K562 (cell line): ENCODE measurements at regions not wholly inside any gene's neighbourhood (a gene's known extent, or its start where the extent isn't known, plus 50 kb on each side); places are given as distances from the start of the nearest gene placed in this dataset.

Experiments
- ATAC-seq: fragments of 200-7000 bp; cut with Tn5 transposase; 3 replicates; pipeline ENCODE4 v1.9.1; 2020; ENCODE audit warnings: moderate library complexity
- BruUV-seq: library from RNA; stranded (reverse); fragments of 400-500 nt; replicated peaks from 2 replicates; lab custom pipeline; 2021; lab: Mats Ljungman, UMichigan
- CTCF ChIA-PET: fragments of 300-600 bp; formaldehyde crosslinking; extraction: SDS; loops from one replicate; lab custom pipeline; 2021; ENCODE audit warnings: low intra/inter-chr PET ratio; lab: Yijun Ruan, JAX
- POLR2A ChIA-PET: fragments of 300-600, 350-650 bp; sonication (Branson Sonifier 250); formaldehyde crosslinking; extraction: SDS; loops from one replicate; lab custom pipeline; 2021; ENCODE audit warnings: antibody characterized with exemption, inconsistent platforms; lab: Yijun Ruan, JAX
- DNase-seq, 4 experiments: peaks; one replicate each; pipeline versions ENCODE4 v3.0.0 to v3.0.0-alpha.2; 2011 to 2018; ENCODE audit warnings: low spot score in 3 of 4, mixed read lengths in 3 of 4; ENCODE audit errors: extremely low read depth in 1 of 4
- FAIRE-seq: peaks from 2 replicates; lab custom pipeline; 2011; peaks lifted over from hg19 to GRCh38; lab: Jason Lieb, UNC
- H2AFZ ChIP-seq: 2 replicates; pipeline ENCODE4 v1.6.0; 2011; ENCODE audit warnings: low read depth, low read length, control low read depth, inconsistent platforms
- H3K27ac ChIP-seq: fragments of 200-600 bp; 3 replicates; pipeline ENCODE4 v1.8.0; 2011; ENCODE audit warnings: low read depth, mild to moderate bottlenecking, control low read depth, inconsistent platforms, low read length, moderate library complexity, mixed read lengths; ENCODE audit errors: extremely low read depth
- H3K27me3 ChIP-seq, 2 experiments: fragments of 300-600 bp in 1 of 2; 2 replicates in 1 of 2; 3 replicates in 1 of 2; pipeline versions ENCODE4 v1.6.0 to v1.8.0; 2011; ENCODE audit warnings: inconsistent platforms in 2 of 2, low read length in 2 of 2, mild to moderate bottlenecking in 1 of 2, mixed read lengths in 1 of 2, moderate library complexity in 1 of 2; ENCODE audit not compliant: control insufficient read depth in 2 of 2, insufficient read depth in 2 of 2
- H3K36me3 ChIP-seq: fragments of 300-600 bp; 3 replicates; pipeline ENCODE4 v1.8.0; 2011; ENCODE audit warnings: mild to moderate bottlenecking, low read length, inconsistent platforms; ENCODE audit not compliant: control insufficient read depth, insufficient read depth
- H3K4me1 ChIP-seq, 2 experiments: fragments of 200-600 bp in 1 of 2; replicated peaks in 1 of 2; 2 replicates in 1 of 2; 3 replicates in 1 of 2; pipeline versions ENCODE4 v1.5.1 to v1.8.0; 2011; ENCODE audit warnings: inconsistent platforms in 2 of 2, low read length in 2 of 2, mild to moderate bottlenecking in 1 of 2, mixed read lengths in 1 of 2, moderate library complexity in 1 of 2; ENCODE audit not compliant: control insufficient read depth in 2 of 2, insufficient read depth in 2 of 2
- H3K4me2 ChIP-seq: 2 replicates; pipeline ENCODE4 v1.6.1; 2011; ENCODE audit warnings: low read length, control low read depth, inconsistent platforms, mixed read lengths; ENCODE audit not compliant: insufficient read depth
- H3K4me3 ChIP-seq: fragments of 200-600 bp; sonication (generic), shearing (Covaris generic); 2 replicates; pipeline ENCODE4 v1.5.1; 2016; ENCODE audit warnings: control low read depth, inconsistent platforms
- H3K79me2 ChIP-seq: fragments of 200-600 bp; 3 replicates; pipeline ENCODE4 v1.8.0; 2011; ENCODE audit warnings: low read length, inconsistent platforms; ENCODE audit not compliant: control insufficient read depth, insufficient read depth
- H3K9ac ChIP-seq, 2 experiments: 2 replicates each; pipeline versions ENCODE4 v1.6.0 to v1.6.1; 2011; ENCODE audit warnings: low read depth in 2 of 2, low read length in 2 of 2, control low read depth in 1 of 2, inconsistent platforms in 1 of 2, mild to moderate bottlenecking in 1 of 2, mixed read lengths in 1 of 2; ENCODE audit not compliant: insufficient read depth in 1 of 2
- H3K9me1 ChIP-seq: one replicate; pipeline ENCODE4 v1.6.0; 2011; ENCODE audit warnings: inconsistent platforms, mild to moderate bottlenecking, low read length, moderate library complexity; ENCODE audit not compliant: control insufficient read depth, insufficient read depth
- H3K9me3 ChIP-seq: replicated peaks from 2 replicates; pipeline ENCODE4 v1.5.1; 2011; ENCODE audit warnings: low read depth, low read length, inconsistent platforms; ENCODE audit not compliant: control insufficient read depth, insufficient read depth
- H4K20me1 ChIP-seq: replicated peaks from 2 replicates; pipeline ENCODE4 v1.6.1; 2011; ENCODE audit warnings: low read length, inconsistent platforms, mixed read lengths; ENCODE audit not compliant: control insufficient read depth, insufficient read depth
- AFF4 ChIP-seq: sonication (generic); formaldehyde crosslinking; IDR thresholded peaks from 2 replicates; pipeline ENCODE4 v1.8.0; 2023; ENCODE audit warnings: mild to moderate bottlenecking, missing genetic modification reagents
- CC2D1A ChIP-seq: fragments of 450-650 bp; IDR thresholded peaks from 2 replicates; pipeline ENCODE4 v1.6.1; 2017; ENCODE audit warnings: mild to moderate bottlenecking
- GATAD2B ChIP-seq: fragments of 450-650 bp; IDR thresholded peaks from 2 replicates; pipeline ENCODE4 v1.6.1; 2017; ENCODE audit warnings: mild to moderate bottlenecking, borderline replicate concordance
- HDAC1 ChIP-seq, 2 experiments: fragments of 450-650 bp; IDR thresholded peaks; 2 replicates each; pipeline ENCODE4 v1.6.1; 2016 to 2017; ENCODE audit warnings: inconsistent platforms in 1 of 2, mild to moderate bottlenecking in 1 of 2, moderate library complexity in 1 of 2
- NFE2L1 ChIP-seq: fragments of 450-650 bp; IDR thresholded peaks from 2 replicates; pipeline ENCODE4 v1.6.1; 2016; ENCODE audit warnings: missing genetic modification characterization, low read depth, mild to moderate bottlenecking, missing compliant biosample characterization, moderate library complexity, borderline replicate concordance
- TEAD4 ChIP-seq, 2 experiments: sonication (generic) in 1 of 2; formaldehyde crosslinking in 1 of 2; IDR thresholded peaks; 2 replicates each; pipeline versions ENCODE4 v1.6.1 to v1.8.0; 2012 to 2022; ENCODE audit warnings: borderline replicate concordance in 1 of 2, inconsistent platforms in 1 of 2, low read length in 1 of 2, mild to moderate bottlenecking in 1 of 2, missing genetic modification reagents in 1 of 2
- THAP7 ChIP-seq: fragments of 250-450 bp; sonication (Bioruptor Pico); IDR thresholded peaks from 2 replicates; pipeline ENCODE4 v1.5.0; 2021
- ZNF75A ChIP-seq: fragments of 450-650 bp; formaldehyde crosslinking; IDR thresholded peaks from 2 replicates; pipeline ENCODE4 v1.4.0; 2020; ENCODE audit warnings: mild to moderate bottlenecking
- WGBS: fragments of 100-300 bp; shearing (Covaris generic); methylation state at CpG from one replicate; pipeline ENCODE4 v1.1.6; 2016; ENCODE audit warnings: low coverage, mixed read lengths; ENCODE audit not compliant: insufficient coverage; ENCODE audit errors: missing lambda C conversion rate; 5-methylcytosine and 5-hydroxymethylcytosine counted together
- in situ Hi-C: fragments of 300-500 bp; cut with MboI; formaldehyde crosslinking; loops from 4 replicates; pipeline ENCODE4 v1.15.0; 2018; ENCODE audit warnings: inconsistent platforms, mixed read lengths
- intact Hi-C: fragments of 100-400 bp; cut with micrococcal nuclease; formaldehyde crosslinking; loops from 2 replicates; pipeline ENCODE4 v1.14.2; 2022
- TF ChIP-seq, protein P1 (sequence below), 3 experiments: fragments of 200-800 bp in 1 of 3; fragments of 250-450 bp in 1 of 3; fragments of 450-650 bp in 1 of 3; sonication (Bioruptor Pico) in 1 of 3; sonication (Bioruptor generic) in 1 of 3; formaldehyde crosslinking in 1 of 3; IDR thresholded peaks; 2 replicates each; pipeline versions ENCODE4 v1.6.1 to v1.8.0; 2016 to 2022; ENCODE audit warnings: mild to moderate bottlenecking in 2 of 3, missing genetic modification characterization in 2 of 3, missing compliant biosample characterization in 1 of 3, moderate library complexity in 1 of 3
- TF ChIP-seq, protein P2 (sequence below), 3 experiments: fragments of 200-800 bp in 1 of 3; sonication (Bioruptor generic) in 1 of 3; sonication (generic) in 1 of 3; formaldehyde crosslinking in 1 of 3; IDR thresholded peaks; 2 replicates each; pipeline versions ENCODE4 v1.6.1 to v1.8.0; 2016 to 2022; ENCODE audit warnings: mild to moderate bottlenecking in 2 of 3, missing compliant biosample characterization in 2 of 3, missing genetic modification characterization in 2 of 3, missing genetic modification reagents in 1 of 3

GRCh38 chr12:30188602-30189326 is 405.0 kb upstream of the TMTC1 start:
- ChIA-PET CTCF (no interaction called here), POLR2A (no interaction called here)
- no peaks in the 10 kb centered on the region for H3K4me1 ChIP-seq
- H2AFZ ChIP-seq = no peak overlapping the region
- no peak for FAIRE-seq
- H3K79me2 ChIP-seq = no peaks in the 10 kb centered on the region
- in situ Hi-C loops = loop anchor here (25.0 kb wide), 1 partner anchor 624 kb away; no protein-coding TSS in a partner anchor
- H3K4me2 ChIP-seq = no peak overlapping the region
- BruUV-seq = no TSS peak
- no peaks in the 10 kb centered on the region for H3K36me3 ChIP-seq
- 0% methylated on average over 8 of the region's 8 CpGs for WGBS
- H3K9me3 ChIP-seq = no peaks in the 10 kb centered on the region
- ATAC-seq = no peak
- H4K20me1 ChIP-seq = no peaks in the 10 kb centered on the region
- no peak for DNase-seq
- intact Hi-C loops = no loop called here
- no peaks in the 10 kb centered on the region for H3K27me3 ChIP-seq
- no peaks in the 10 kb centered on the region for H3K9me1 ChIP-seq
- no peak overlapping the region for H3K9ac ChIP-seq
- H3K4me3 ChIP-seq = no peak overlapping the region
- no peak overlapping the region for H3K27ac ChIP-seq
- no peak for TF ChIP-seq HDAC1 (IDR thresholded peaks at IDR 0.05)
- no peak for TF ChIP-seq GATAD2B
- TF ChIP-seq AFF4 (CRISPR knock-in tag) = no peak
- TF ChIP-seq THAP7 (CRISPR knock-in tag) = no peak
- no peak for TF ChIP-seq ZNF75A (CRISPR knock-in tag)
- TF ChIP-seq, protein P1, sequence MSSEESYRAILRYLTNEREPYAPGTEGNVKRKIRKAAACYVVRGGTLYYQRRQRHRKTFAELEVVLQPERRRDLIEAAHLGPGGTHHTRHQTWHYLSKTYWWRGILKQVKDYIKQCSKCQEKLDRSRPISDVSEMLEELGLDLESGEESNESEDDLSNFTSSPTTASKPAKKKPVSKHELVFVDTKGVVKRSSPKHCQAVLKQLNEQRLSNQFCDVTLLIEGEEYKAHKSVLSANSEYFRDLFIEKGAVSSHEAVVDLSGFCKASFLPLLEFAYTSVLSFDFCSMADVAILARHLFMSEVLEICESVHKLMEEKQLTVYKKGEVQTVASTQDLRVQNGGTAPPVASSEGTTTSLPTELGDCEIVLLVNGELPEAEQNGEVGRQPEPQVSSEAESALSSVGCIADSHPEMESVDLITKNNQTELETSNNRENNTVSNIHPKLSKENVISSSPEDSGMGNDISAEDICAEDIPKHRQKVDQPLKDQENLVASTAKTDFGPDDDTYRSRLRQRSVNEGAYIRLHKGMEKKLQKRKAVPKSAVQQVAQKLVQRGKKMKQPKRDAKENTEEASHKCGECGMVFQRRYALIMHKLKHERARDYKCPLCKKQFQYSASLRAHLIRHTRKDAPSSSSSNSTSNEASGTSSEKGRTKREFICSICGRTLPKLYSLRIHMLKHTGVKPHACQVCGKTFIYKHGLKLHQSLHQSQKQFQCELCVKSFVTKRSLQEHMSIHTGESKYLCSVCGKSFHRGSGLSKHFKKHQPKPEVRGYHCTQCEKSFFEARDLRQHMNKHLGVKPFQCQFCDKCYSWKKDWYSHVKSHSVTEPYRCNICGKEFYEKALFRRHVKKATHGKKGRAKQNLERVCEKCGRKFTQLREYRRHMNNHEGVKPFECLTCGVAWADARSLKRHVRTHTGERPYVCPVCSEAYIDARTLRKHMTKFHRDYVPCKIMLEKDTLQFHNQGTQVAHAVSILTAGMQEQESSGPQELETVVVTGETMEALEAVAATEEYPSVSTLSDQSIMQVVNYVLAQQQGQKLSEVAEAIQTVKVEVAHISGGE (CRISPR knock-in tag; IDR thresholded peaks at IDR 0.05) = no peak
- TF ChIP-seq TEAD4 (IDR thresholded peaks at IDR 0.05; ENCODE audit: low read length) = no peak
- no peak for TF ChIP-seq TEAD4 (CRISPR knock-in tag; IDR thresholded peaks at IDR 0.05; ENCODE audit: borderline replicate concordance)
- no peak for TF ChIP-seq NFE2L1 (tag)
- TF ChIP-seq, protein P2, sequence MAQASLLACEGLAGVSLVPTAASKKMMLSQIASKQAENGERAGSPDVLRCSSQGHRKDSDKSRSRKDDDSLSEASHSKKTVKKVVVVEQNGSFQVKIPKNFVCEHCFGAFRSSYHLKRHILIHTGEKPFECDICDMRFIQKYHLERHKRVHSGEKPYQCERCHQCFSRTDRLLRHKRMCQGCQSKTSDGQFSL (CRISPR knock-in tag; IDR thresholded peaks at IDR 0.05) = no peak
- TF ChIP-seq, protein P2 (tag; IDR thresholded peaks at IDR 0.05) = no peak
- no peak for TF ChIP-seq CC2D1A
